ENCODE measurements at regions not wholly inside any gene's neighbourhood (a gene's known extent, or its start where the extent isn't known, plus 50 kb on each side); places are given as distances from the start of the nearest gene placed in this dataset.

- ChIA-PET POLR2A (ENCODE audit: partially characterized antibody) (no interaction called here), CTCF (ENCODE audit: partially characterized antibody) (no interaction called here)
- Mint-ChIP-seq H3K27me3 (peaks cover under 1 to 7% of the 10 kb centered on the region in 2 donors), H3K27ac (no peak overlapping the region), H3K4me1 (no peaks in the 10 kb centered on the region), H3K36me3 (no peaks in the 10 kb centered on the region), H3K4me3 (no peak overlapping the region), H3K9me3 (peaks cover 0 to 3% (median 0%) of the 10 kb centered on the region in 8 donors)
- no peak for DNase-seq
- Histone ChIP-seq H3K36me3 (ENCODE audit: insufficient read depth, low read length) (no peaks in the 10 kb centered on the region), H3K4me3 (ENCODE audit: low read length in 2 of 2) (no peak overlapping the region), H3K9me3 (ENCODE audit: control insufficient read depth in 1 of 2, low read length in 2 of 2) (no peaks in the 10 kb centered on the region), H3K27me3 (ENCODE audit: insufficient read depth, low read length) (no peaks in the 10 kb centered on the region), H3K27ac (ENCODE audit: low read depth, low read length) (no peak overlapping the region), H3K4me1 (ENCODE audit: insufficient read depth, low read length) (no peaks in the 10 kb centered on the region)
- intact Hi-C loops (cut with micrococcal nuclease), result no loop called here
Observed at GRCh38 chr9:19600538-19600937, 188.3 kb downstream of the SLC24A2 start.

- Histone ChIP-seq H3K36me3 (ENCODE audit: insufficient read depth, low read length) (no peaks in the 10 kb centered on the region), H3K27me3 (ENCODE audit: insufficient read depth, low read length) (no peaks in the 10 kb centered on the region), H3K4me3 (ENCODE audit: low read length in 2 of 2) (no peak overlapping the region), H3K9me3 (ENCODE audit: control insufficient read depth in 1 of 2, low read length in 2 of 2) (no peaks in the 10 kb centered on the region), H3K27ac (ENCODE audit: low read depth, low read length) (no peak overlapping the region), H3K4me1 (ENCODE audit: insufficient read depth, low read length) (no peaks in the 10 kb centered on the region)
- Mint-ChIP-seq H3K27ac (no peak overlapping the region), H3K9me3 (peaks cover 0 to 3% (median 0%) of the 10 kb centered on the region in 8 donors), H3K36me3 (no peaks in the 10 kb centered on the region), H3K4me3 (no peak overlapping the region), H3K4me1 (no peaks in the 10 kb centered on the region), H3K27me3 (peaks cover 4 to 12% of the 10 kb centered on the region in 2 donors)
- intact Hi-C loops (cut with micrococcal nuclease), result no loop called here
- ChIA-PET POLR2A (ENCODE audit: partially characterized antibody) (no interaction called here), CTCF (ENCODE audit: partially characterized antibody) (no interaction called here)
- DNase-seq, result no peak
Observed at GRCh38 chr9:19598722-19599121, 189.9 kb downstream of the ACER2 start.

GRCh38 chr9:19597176-19597575 lies 188.4 kb downstream of the ACER2 start:
- CTCF ChIA-PET (ENCODE audit: partially characterized antibody), result no interaction called here
- intact Hi-C loops (cut with micrococcal nuclease), result no loop called here
- DNase-seq, result no peak

GRCh38 chr9:19595003-19595402 lies 186.2 kb downstream of the ACER2 start:
- H3K4me1 ChIP-seq (ENCODE audit: insufficient read depth, low read length), result no peaks in the 10 kb centered on the region
- H3K27me3 ChIP-seq (ENCODE audit: insufficient read depth, low read length), result no peaks in the 10 kb centered on the region
- H3K27me3 Mint-ChIP-seq, result peaks cover 8 to 11% of the 10 kb centered on the region in 2 donors
- H3K4me1 Mint-ChIP-seq, result no peaks in the 10 kb centered on the region
- CTCF ChIA-PET (ENCODE audit: partially characterized antibody), result interaction anchor here (0.8 kb wide), 1 partner anchor 1078 kb away, joined by 3 read pairs; no protein-coding TSS in a partner anchor
- H3K36me3 ChIP-seq (ENCODE audit: insufficient read depth, low read length), result no peaks in the 10 kb centered on the region
- no peak overlapping the region for H3K27ac Mint-ChIP-seq
- H3K9me3 Mint-ChIP-seq, result peaks cover 0 to 3% (median 0%) of the 10 kb centered on the region in 8 donors
- H3K9me3 ChIP-seq (ENCODE audit: control insufficient read depth in 1 of 2, low read length in 2 of 2), result no peaks in the 10 kb centered on the region
- no peaks in the 10 kb centered on the region for H3K36me3 Mint-ChIP-seq
- no peak overlapping the region for H3K4me3 Mint-ChIP-seq
- DNase-seq, result no peak
- H3K4me3 ChIP-seq (ENCODE audit: low read length in 2 of 2), result no peak overlapping the region
- POLR2A ChIA-PET (ENCODE audit: partially characterized antibody), result no interaction called here
- intact Hi-C loops (cut with micrococcal nuclease), result no loop called here
- H3K27ac ChIP-seq (ENCODE audit: low read depth, low read length), result no peak overlapping the region

More at GRCh38 chr9:19597176-19597575, 188.4 kb downstream of the ACER2 start:
- H3K4me3 ChIP-seq (ENCODE audit: low read length in 2 of 2), result no peak overlapping the region
- H3K36me3 ChIP-seq (ENCODE audit: insufficient read depth, low read length), result no peaks in the 10 kb centered on the region
- H3K9me3 ChIP-seq (ENCODE audit: control insufficient read depth in 1 of 2, low read length in 2 of 2), result no peaks in the 10 kb centered on the region
- no peaks in the 10 kb centered on the region for H3K4me1 Mint-ChIP-seq
- H3K4me3 Mint-ChIP-seq, result no peak overlapping the region
- H3K27me3 Mint-ChIP-seq, result peaks cover 8 to 12% of the 10 kb centered on the region in 2 donors
- no peak overlapping the region for H3K27ac Mint-ChIP-seq
- H3K27ac ChIP-seq (ENCODE audit: low read depth, low read length), result no peak overlapping the region
- peaks cover 0 to 3% (median 0%) of the 10 kb centered on the region in 8 donors for H3K9me3 Mint-ChIP-seq
- H3K4me1 ChIP-seq (ENCODE audit: insufficient read depth, low read length), result no peaks in the 10 kb centered on the region
- POLR2A ChIA-PET (ENCODE audit: partially characterized antibody), result no interaction called here
- no peaks in the 10 kb centered on the region for H3K36me3 Mint-ChIP-seq
- H3K27me3 ChIP-seq (ENCODE audit: insufficient read depth, low read length), result no peaks in the 10 kb centered on the region

- Histone ChIP-seq H3K4me3 (ENCODE audit: low read length in 2 of 2) (no peak overlapping the region), H3K9me3 (ENCODE audit: control insufficient read depth in 1 of 2, low read length in 2 of 2) (no peaks in the 10 kb centered on the region), H3K4me1 (ENCODE audit: insufficient read depth, low read length) (no peaks in the 10 kb centered on the region), H3K27ac (ENCODE audit: low read depth, low read length) (no peak overlapping the region), H3K36me3 (ENCODE audit: insufficient read depth, low read length) (no peaks in the 10 kb centered on the region), H3K27me3 (ENCODE audit: insufficient read depth, low read length) (no peaks in the 10 kb centered on the region)
- H3K36me3 Mint-ChIP-seq, result no peaks in the 10 kb centered on the region
- ChIA-PET POLR2A (ENCODE audit: partially characterized antibody) (no interaction called here), CTCF (ENCODE audit: partially characterized antibody) (no interaction called here)
- peaks cover 0 to 4% of the 10 kb centered on the region in 2 donors for H3K27me3 Mint-ChIP-seq
- H3K9me3 Mint-ChIP-seq, result peaks cover 0 to 2% (median 0%) of the 10 kb centered on the region in 8 donors
- DNase-seq, result no peak
- H3K4me1 Mint-ChIP-seq, result no peaks in the 10 kb centered on the region
- H3K4me3 Mint-ChIP-seq, result no peak overlapping the region
- intact Hi-C loops (cut with micrococcal nuclease), result no loop called here
- no peak overlapping the region for H3K27ac Mint-ChIP-seq
Observed at GRCh38 chr9:19587678-19588077, 178.9 kb downstream of the ACER2 start.

GRCh38 chr9:19583890-19584289 lies 175.1 kb downstream of the ACER2 start:
- Histone ChIP-seq H3K4me1 (ENCODE audit: insufficient read depth, low read length) (no peaks in the 10 kb centered on the region), H3K27ac (ENCODE audit: low read depth, low read length) (no peak overlapping the region), H3K27me3 (ENCODE audit: insufficient read depth, low read length) (no peaks in the 10 kb centered on the region), H3K36me3 (ENCODE audit: insufficient read depth, low read length) (no peaks in the 10 kb centered on the region), H3K9me3 (ENCODE audit: control insufficient read depth in 1 of 2, low read length in 2 of 2) (no peaks in the 10 kb centered on the region), H3K4me3 (ENCODE audit: low read length in 2 of 2) (no peak overlapping the region)
- ChIA-PET CTCF (ENCODE audit: partially characterized antibody) (no interaction called here), POLR2A (ENCODE audit: partially characterized antibody) (no interaction called here)
- intact Hi-C loops (cut with micrococcal nuclease), result no loop called here
- Mint-ChIP-seq H3K27ac (no peak overlapping the region), H3K4me3 (no peak overlapping the region), H3K36me3 (no peaks in the 10 kb centered on the region), H3K9me3 (no peaks in the 10 kb centered on the region), H3K27me3 (peaks cover 0 to 2% of the 10 kb centered on the region in 2 donors), H3K4me1 (no peaks in the 10 kb centered on the region)
- no peak for DNase-seq

GRCh38 chr9:19577411-19577810 lies 168.6 kb downstream of the ACER2 start:
- no peaks in the 10 kb centered on the region for H3K4me1 ChIP-seq (ENCODE audit: insufficient read depth, low read length)
- no peak overlapping the region for H3K4me3 ChIP-seq (ENCODE audit: low read length in 2 of 2)
- H3K27ac ChIP-seq (ENCODE audit: low read depth, low read length), result no peak overlapping the region
- Mint-ChIP-seq H3K27ac (no peak overlapping the region), H3K4me3 (no peak overlapping the region), H3K4me1 (no peaks in the 10 kb centered on the region), H3K36me3 (no peaks in the 10 kb centered on the region), H3K9me3 (peaks cover 0 to 4% (median 0%) of the 10 kb centered on the region in 8 donors), H3K27me3 (peaks cover 0 to 12% of the 10 kb centered on the region in 2 donors)
- ChIA-PET POLR2A (ENCODE audit: partially characterized antibody) (no interaction called here), CTCF (ENCODE audit: partially characterized antibody) (no interaction called here)
- no peak for DNase-seq
- intact Hi-C loops (cut with micrococcal nuclease), result no loop called here
- no peaks in the 10 kb centered on the region for H3K36me3 ChIP-seq (ENCODE audit: insufficient read depth, low read length)
- no peaks in the 10 kb centered on the region for H3K27me3 ChIP-seq (ENCODE audit: insufficient read depth, low read length)
- no peaks in the 10 kb centered on the region for H3K9me3 ChIP-seq (ENCODE audit: control insufficient read depth in 1 of 2, low read length in 2 of 2)

GRCh38 chr9:19568946-19569345 lies 160.1 kb downstream of the ACER2 start:
- H3K27me3 Mint-ChIP-seq, result peaks cover 3 to 4% of the 10 kb centered on the region in 2 donors
- Histone ChIP-seq H3K4me3 (ENCODE audit: low read length in 2 of 2) (no peak overlapping the region), H3K4me1 (ENCODE audit: insufficient read depth, low read length) (no peaks in the 10 kb centered on the region), H3K27me3 (ENCODE audit: insufficient read depth, low read length) (no peaks in the 10 kb centered on the region), H3K9me3 (ENCODE audit: control insufficient read depth in 1 of 2, low read length in 2 of 2) (no peaks in the 10 kb centered on the region), H3K27ac (ENCODE audit: low read depth, low read length) (no peak overlapping the region), H3K36me3 (ENCODE audit: insufficient read depth, low read length) (no peaks in the 10 kb centered on the region)
- no peaks in the 10 kb centered on the region for H3K36me3 Mint-ChIP-seq
- H3K4me1 Mint-ChIP-seq, result no peaks in the 10 kb centered on the region
- no peak overlapping the region for H3K27ac Mint-ChIP-seq
- H3K9me3 Mint-ChIP-seq, result peaks cover 0 to 2% (median 0%) of the 10 kb centered on the region in 8 donors
- no peak overlapping the region for H3K4me3 Mint-ChIP-seq
- intact Hi-C loops (cut with micrococcal nuclease), result no loop called here
- no peak for DNase-seq
- ChIA-PET POLR2A (ENCODE audit: partially characterized antibody) (no interaction called here), CTCF (ENCODE audit: partially characterized antibody) (no interaction called here)
